Natural killer cell (primary cell): ENCODE measurements at regions not wholly inside any gene's neighbourhood (a gene's known extent, or its start where the extent isn't known, plus 50 kb on each side); places are given as distances from the start of the nearest gene placed in this dataset.

ENCODE experiments used
- ATAC-seq, 3 donors: fragments of 150-1000 bp in 2 of 3; fragments of 200-7000 bp in 1 of 3; cut with Tn5 transposase; 1 replicate in 1 of 3; 2 replicates in 2 of 3; pipeline ENCODE4 v1.10.0; 2021; ENCODE audit warnings: mild to moderate bottlenecking in 2 of 3, moderate library complexity in 2 of 3
- DNase-seq, 2 donors: peaks; one replicate each; pipeline versions ENCODE4 v3.0.0 to v3.0.0-alpha.2; 2013 to 2021; ENCODE audit warnings: mixed read lengths in 1 of 2
- H3K27ac ChIP-seq: one replicate; pipeline ENCODE4 v1.5.1; 2013; ENCODE audit warnings: mild to moderate bottlenecking, low read length
- H3K27me3 ChIP-seq: one replicate; pipeline ENCODE4 v1.6.1; 2013; ENCODE audit warnings: low read length; ENCODE audit not compliant: control insufficient read depth, insufficient read depth
- H3K36me3 ChIP-seq: one replicate; pipeline ENCODE4 v1.6.1; 2013; ENCODE audit warnings: low read length; ENCODE audit not compliant: control insufficient read depth, insufficient read depth
- H3K4me1 ChIP-seq: one replicate; pipeline ENCODE4 v1.6.1; 2013; ENCODE audit warnings: low read length; ENCODE audit not compliant: control insufficient read depth, insufficient read depth
- H3K4me3 ChIP-seq: one replicate; pipeline ENCODE4 v1.5.1; 2013; ENCODE audit warnings: low read length
- H3K9me3 ChIP-seq: one replicate; pipeline ENCODE4 v1.6.1; 2013; ENCODE audit warnings: low read length; ENCODE audit not compliant: control insufficient read depth, insufficient read depth
- H3K27ac Mint-ChIP-seq, 2 donors: one replicate each; pipeline ENCODE4 v1.8.0; 2022; ENCODE audit warnings: mild to moderate bottlenecking in 2 of 2, mixed read lengths in 2 of 2, moderate library complexity in 1 of 2
- H3K27me3 Mint-ChIP-seq, 2 donors: one replicate each; pipeline ENCODE4 v1.8.0; 2022; ENCODE audit warnings: low read depth in 2 of 2, mixed read lengths in 2 of 2
- H3K36me3 Mint-ChIP-seq: one replicate; pipeline ENCODE4 v1.8.0; 2022; ENCODE audit warnings: mixed read lengths
- H3K4me1 Mint-ChIP-seq, 2 donors: one replicate each; pipeline ENCODE4 v1.8.0; 2022; ENCODE audit warnings: mixed read lengths in 2 of 2
- H3K4me3 Mint-ChIP-seq: one replicate; pipeline ENCODE4 v1.8.0; 2022; ENCODE audit warnings: mild to moderate bottlenecking, moderate library complexity, mixed read lengths
- H3K9me3 Mint-ChIP-seq, 2 donors: one replicate each; pipeline ENCODE4 v1.8.0; 2022; ENCODE audit warnings: mixed read lengths in 2 of 2
- WGBS: methylation state at CpG from one replicate; pipeline ENCODE4 v1.1.7; 2013; ENCODE audit warnings: missing lambda C conversion rate; ENCODE audit not compliant: insufficient coverage; 5-methylcytosine and 5-hydroxymethylcytosine counted together
- intact Hi-C: fragments of 100-400 bp; cut with micrococcal nuclease; formaldehyde crosslinking; loops from one replicate; pipeline ENCODE4 v1.14.2; 2022
- TF ChIP-seq, protein P1 (sequence below): fragments of 200-600 bp; IDR thresholded peaks from one replicate; pipeline ENCODE4 v1.8.0; 2022; ENCODE audit warnings: antibody characterized with exemption

GRCh38 chr10:78804411-78805032, 264.2 kb upstream of the ZMIZ1 start:
- no peaks in the 10 kb centered on the region for H3K27me3 ChIP-seq
- H3K27ac ChIP-seq: no peak overlapping the region
- H3K9me3 ChIP-seq: no peaks in the 10 kb centered on the region
- Mint-ChIP-seq H3K4me3 (no peak overlapping the region), H3K36me3 (no peaks in the 10 kb centered on the region), H3K9me3 (no peaks in the 10 kb centered on the region), H3K4me1 (no peaks in the 10 kb centered on the region), H3K27me3 (peaks cover 0 to 13% of the 10 kb centered on the region in 2 donors), H3K27ac (no peak overlapping the region)
- ATAC-seq: no peak
- TF ChIP-seq, protein P1, sequence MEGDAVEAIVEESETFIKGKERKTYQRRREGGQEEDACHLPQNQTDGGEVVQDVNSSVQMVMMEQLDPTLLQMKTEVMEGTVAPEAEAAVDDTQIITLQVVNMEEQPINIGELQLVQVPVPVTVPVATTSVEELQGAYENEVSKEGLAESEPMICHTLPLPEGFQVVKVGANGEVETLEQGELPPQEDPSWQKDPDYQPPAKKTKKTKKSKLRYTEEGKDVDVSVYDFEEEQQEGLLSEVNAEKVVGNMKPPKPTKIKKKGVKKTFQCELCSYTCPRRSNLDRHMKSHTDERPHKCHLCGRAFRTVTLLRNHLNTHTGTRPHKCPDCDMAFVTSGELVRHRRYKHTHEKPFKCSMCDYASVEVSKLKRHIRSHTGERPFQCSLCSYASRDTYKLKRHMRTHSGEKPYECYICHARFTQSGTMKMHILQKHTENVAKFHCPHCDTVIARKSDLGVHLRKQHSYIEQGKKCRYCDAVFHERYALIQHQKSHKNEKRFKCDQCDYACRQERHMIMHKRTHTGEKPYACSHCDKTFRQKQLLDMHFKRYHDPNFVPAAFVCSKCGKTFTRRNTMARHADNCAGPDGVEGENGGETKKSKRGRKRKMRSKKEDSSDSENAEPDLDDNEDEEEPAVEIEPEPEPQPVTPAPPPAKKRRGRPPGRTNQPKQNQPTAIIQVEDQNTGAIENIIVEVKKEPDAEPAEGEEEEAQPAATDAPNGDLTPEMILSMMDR: no peak
- H3K4me1 ChIP-seq: no peaks in the 10 kb centered on the region
- H3K36me3 ChIP-seq: no peaks in the 10 kb centered on the region
- H3K4me3 ChIP-seq: no peak overlapping the region
- DNase-seq: no peak
- intact Hi-C loops: no loop called here
- whole genome bisulfite sequencing: 84% methylated on average over 7 of the region's 7 CpGs

- Mint-ChIP-seq H3K27ac (no peak overlapping the region), H3K36me3 (no peaks in the 10 kb centered on the region), H3K4me3 (no peak overlapping the region), H3K9me3 (no peaks in the 10 kb centered on the region), H3K4me1 (no peaks in the 10 kb centered on the region), H3K27me3 (peaks cover 0 to 7% of the 10 kb centered on the region in 2 donors)
- no peaks in the 10 kb centered on the region for H3K4me1 ChIP-seq
- WGBS: 78% methylated on average over 6 of the region's 6 CpGs
- no peak for ATAC-seq
- no peaks in the 10 kb centered on the region for H3K36me3 ChIP-seq
- no peaks in the 10 kb centered on the region for H3K27me3 ChIP-seq
- DNase-seq: no peak
- H3K27ac ChIP-seq: no peak overlapping the region
- intact Hi-C loops: no loop called here
- TF ChIP-seq, protein P1: no peak
- no peak overlapping the region for H3K4me3 ChIP-seq
- no peaks in the 10 kb centered on the region for H3K9me3 ChIP-seq
Measured at GRCh38 chr10:78805176-78805575, 263.6 kb upstream of the ZMIZ1 start.

DNA sequence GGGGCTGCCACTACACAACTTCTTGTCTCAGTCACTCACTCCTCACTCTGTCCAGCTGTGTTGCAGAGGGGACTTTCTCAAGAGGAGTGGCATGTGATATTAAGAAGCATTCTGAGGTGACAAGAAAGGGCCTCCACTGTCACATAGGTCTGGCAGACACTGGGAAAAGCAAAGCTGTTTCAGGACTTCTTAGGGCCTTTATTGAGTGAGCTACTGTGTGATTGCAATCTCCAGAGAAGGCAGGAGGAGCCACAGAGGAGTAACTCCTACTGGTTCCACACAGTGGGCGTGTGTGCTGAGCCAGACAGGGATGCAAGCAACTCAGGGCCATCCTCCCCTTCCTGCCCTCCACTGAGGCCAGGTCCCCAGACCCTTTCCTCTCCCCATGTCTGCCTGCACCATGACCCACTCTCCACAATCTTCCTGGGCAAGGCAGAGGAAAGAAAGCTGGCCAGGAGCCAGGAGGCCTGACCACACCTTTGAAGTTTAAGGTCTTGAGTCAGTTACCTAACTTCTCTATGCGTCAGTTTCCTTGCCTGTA, 262.0 kb upstream of the ZMIZ1 start:
- TF ChIP-seq, protein P1: no peak
- Histone ChIP-seq H3K9me3 (no peaks in the 10 kb centered on the region), H3K4me3 (no peak overlapping the region), H3K27ac (no peak overlapping the region), H3K27me3 (no peaks in the 10 kb centered on the region), H3K36me3 (no peaks in the 10 kb centered on the region), H3K4me1 (no peaks in the 10 kb centered on the region)
- WGBS: 83% methylated on average over 2 of the region's 2 CpGs
- H3K27me3 Mint-ChIP-seq: peaks cover 0 to 16% of the 10 kb centered on the region in 2 donors
- no peak overlapping the region for H3K4me3 Mint-ChIP-seq
- DNase-seq (no peak), ATAC-seq (no peak)
- H3K27ac Mint-ChIP-seq: no peak overlapping the region
- intact Hi-C loops: no loop called here
- no peaks in the 10 kb centered on the region for H3K36me3 Mint-ChIP-seq
- no peaks in the 10 kb centered on the region for H3K4me1 Mint-ChIP-seq
- no peaks in the 10 kb centered on the region for H3K9me3 Mint-ChIP-seq
